HG03108 (cell line): ENCODE measurements at regions not wholly inside any gene's neighbourhood (a gene's known extent, or its start where the extent isn't known, plus 50 kb on each side); places are given as distances from the start of the nearest gene placed in this dataset.
"Not testable (repeated sequence)": the region's sequence is repeated elsewhere in the genome, so short reads cannot be mapped to it uniquely, and the experiment has no call there.

ENCODE experiments used
- ATAC-seq: cut with Tn5 transposase; IDR thresholded peaks from one replicate; pipeline ENCODE4 v1.9.1; 2021; ENCODE audit warnings: moderate library complexity; ENCODE audit not compliant: unreplicated experiment

GRCh38 chr6:104522533-104522932 lies 337.2 kb downstream of the HACE1 start:
- ATAC-seq, result no peak

GRCh38 chr6:104521176-104521575 lies 338.5 kb downstream of the HACE1 start:
- ATAC-seq, result no peak

GRCh38 chr6:104519566-104519965 lies 340.2 kb downstream of the HACE1 start:
- ATAC-seq, result no peak

GRCh38 chr6:104509355-104509754 lies 350.4 kb downstream of the HACE1 start:
- no peak for ATAC-seq

GRCh38 chr6:104506429-104506828 lies 353.3 kb downstream of the HACE1 start:
- ATAC-seq, result no peak

GRCh38 chr6:104505838-104506237 lies 353.9 kb downstream of the HACE1 start:
- ATAC-seq, result no peak

- ATAC-seq, result no peak
These were observed 359.5 kb downstream of the HACE1 start for GRCh38 chr6:104500265-104500664.

GRCh38 chr6:104486035-104486434 lies 373.7 kb downstream of the HACE1 start:
- ATAC-seq, result no peak

GRCh38 chr6:104484626-104485025 lies 375.1 kb downstream of the HACE1 start:
- ATAC-seq, result no peak

GRCh38 chr6:104484191-104484590 lies 375.5 kb downstream of the HACE1 start:
- no peak for ATAC-seq

- no peak for ATAC-seq
These were observed 376.4 kb downstream of the HACE1 start for GRCh38 chr6:104483225-104483834.

GRCh38 chr6:104477569-104477968 lies 382.1 kb downstream of the HACE1 start:
- no peak for ATAC-seq

- ATAC-seq, result no peak
These were observed 386.7 kb downstream of the HACE1 start for GRCh38 chr6:104473021-104473429.

GRCh38 chr6:104472021-104472901 lies 387.5 kb downstream of the HACE1 start:
- ATAC-seq, result no peak

- ATAC-seq, result no peak
These were observed 393.4 kb downstream of the HACE1 start for GRCh38 chr6:104466306-104466705.

- ATAC-seq, result no peak
These were observed 396.7 kb downstream of the HACE1 start for GRCh38 chr6:104462811-104463599.

GRCh38 chr6:104460738-104461483 lies 398.8 kb downstream of the HACE1 start:
- no peak for ATAC-seq

- no peak for ATAC-seq
These were observed 400.2 kb downstream of the HACE1 start for GRCh38 chr6:104459543-104459942.

- no peak for ATAC-seq
These were observed 409.8 kb downstream of the HACE1 start for GRCh38 chr6:104449918-104450317.

GRCh38 chr6:104446101-104447080 lies 413.3 kb downstream of the HACE1 start:
- ATAC-seq, result not testable (repeated sequence)
